Right atrium auricular region (tissue), 2 donors: ENCODE measurements at regions not wholly inside any gene's neighbourhood (a gene's known extent, or its start where the extent isn't known, plus 50 kb on each side); places are given as distances from the start of the nearest gene placed in this dataset.

ENCODE experiments used
- DNase-seq: peaks from one replicate; pipeline ENCODE4 v3.0.0-alpha.2; 2019; ENCODE audit warnings: low spot score
- H3K27ac ChIP-seq, 2 donors: fragments of 200-600 bp; sonication (generic); 1 replicate in 1 of 2; 2 replicates in 1 of 2; pipeline ENCODE4 v1.5.1; 2016 to 2019
- H3K27me3 ChIP-seq, 2 donors: fragments of 200-600 bp; sonication (generic); one replicate each; pipeline versions ENCODE4 v1.5.1 to v1.6.0; 2017 to 2019
- H3K36me3 ChIP-seq: fragments of 200-600 bp; sonication (generic); one replicate; pipeline ENCODE4 v1.5.1; 2016
- H3K4me1 ChIP-seq, 2 donors: fragments of 200-600 bp; sonication (generic); one replicate each; pipeline versions ENCODE4 v1.5.1 to v1.6.0; 2017 to 2019
- H3K4me3 ChIP-seq, 2 donors: fragments of 200-600 bp; sonication (generic); 1 replicate in 1 of 2; 2 replicates in 1 of 2; pipeline ENCODE4 v1.5.1; 2017 to 2019; ENCODE audit warnings: mild to moderate bottlenecking in 1 of 2, moderate library complexity in 1 of 2
- H3K9me3 ChIP-seq, 2 donors: fragments of 200-600 bp; sonication (generic); one replicate each; pipeline ENCODE4 v1.5.1; 2019
- TF ChIP-seq, protein P1 (sequence below), 2 donors: fragments of 200-600 bp; sonication (generic); IDR thresholded peaks; one replicate each; pipeline ENCODE4 v1.5.1; 2019; ENCODE audit warnings: antibody characterized with exemption in 2 of 2

DNA sequence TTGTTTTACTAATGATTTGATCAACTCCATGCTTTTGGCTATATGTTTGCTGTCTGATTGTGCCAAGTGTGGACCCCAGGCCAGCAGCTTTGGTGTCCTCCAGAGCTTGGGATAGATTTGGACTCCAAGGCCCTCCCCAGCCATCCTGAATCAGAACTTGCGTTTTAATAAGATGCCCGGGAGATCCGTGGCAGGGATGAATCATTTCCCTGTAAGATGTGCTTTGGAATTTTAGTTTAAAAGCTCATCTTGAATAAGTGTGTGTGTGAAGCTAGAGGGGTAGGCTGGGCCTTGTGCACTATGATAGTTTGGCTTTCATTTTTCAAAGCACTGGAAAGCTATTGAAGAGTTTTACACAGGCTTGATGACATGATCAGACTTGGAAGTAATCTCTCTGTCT is 66.2 kb upstream of the SDK1 start:
- H3K4me1 ChIP-seq, result peaks cover 0 to 6% of the 10 kb centered on the region in 2 donors
- H3K27ac ChIP-seq, result no peak overlapping the region
- DNase-seq, result no peak
- no peak overlapping the region for H3K4me3 ChIP-seq
- no peaks in the 10 kb centered on the region for H3K36me3 ChIP-seq
- TF ChIP-seq, protein P1, sequence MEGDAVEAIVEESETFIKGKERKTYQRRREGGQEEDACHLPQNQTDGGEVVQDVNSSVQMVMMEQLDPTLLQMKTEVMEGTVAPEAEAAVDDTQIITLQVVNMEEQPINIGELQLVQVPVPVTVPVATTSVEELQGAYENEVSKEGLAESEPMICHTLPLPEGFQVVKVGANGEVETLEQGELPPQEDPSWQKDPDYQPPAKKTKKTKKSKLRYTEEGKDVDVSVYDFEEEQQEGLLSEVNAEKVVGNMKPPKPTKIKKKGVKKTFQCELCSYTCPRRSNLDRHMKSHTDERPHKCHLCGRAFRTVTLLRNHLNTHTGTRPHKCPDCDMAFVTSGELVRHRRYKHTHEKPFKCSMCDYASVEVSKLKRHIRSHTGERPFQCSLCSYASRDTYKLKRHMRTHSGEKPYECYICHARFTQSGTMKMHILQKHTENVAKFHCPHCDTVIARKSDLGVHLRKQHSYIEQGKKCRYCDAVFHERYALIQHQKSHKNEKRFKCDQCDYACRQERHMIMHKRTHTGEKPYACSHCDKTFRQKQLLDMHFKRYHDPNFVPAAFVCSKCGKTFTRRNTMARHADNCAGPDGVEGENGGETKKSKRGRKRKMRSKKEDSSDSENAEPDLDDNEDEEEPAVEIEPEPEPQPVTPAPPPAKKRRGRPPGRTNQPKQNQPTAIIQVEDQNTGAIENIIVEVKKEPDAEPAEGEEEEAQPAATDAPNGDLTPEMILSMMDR (IDR thresholded peaks at IDR 0.05), result no peak
- peaks cover 0 to 11% of the 10 kb centered on the region in 2 donors for H3K9me3 ChIP-seq
- H3K27me3 ChIP-seq, result no peaks in the 10 kb centered on the region

DNA sequence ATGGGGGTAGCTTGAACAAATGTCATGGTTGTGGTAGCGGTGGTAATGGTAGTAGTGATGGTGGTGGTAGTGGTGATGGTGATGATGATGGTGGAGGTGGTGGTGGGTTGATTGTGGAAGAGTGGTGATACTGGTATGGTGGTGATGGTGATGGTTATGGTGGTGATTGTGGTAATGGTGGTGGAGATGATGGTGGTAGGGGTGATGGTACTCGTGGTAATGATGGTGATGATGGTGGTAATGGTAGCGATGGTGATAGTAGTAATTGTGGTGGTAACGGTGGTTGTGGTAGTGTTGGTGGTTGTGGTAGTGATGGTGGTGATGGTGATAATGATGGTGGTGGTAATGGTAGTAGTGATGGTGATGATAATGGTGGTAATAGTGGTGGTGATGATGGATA is 65.7 kb upstream of the SDK1 start:
- H3K4me3 ChIP-seq, result no peak overlapping the region
- H3K4me1 ChIP-seq, result peaks cover 0 to 6% of the 10 kb centered on the region in 2 donors
- peaks cover 0 to 11% of the 10 kb centered on the region in 2 donors for H3K9me3 ChIP-seq
- DNase-seq, result no peak
- H3K36me3 ChIP-seq, result no peaks in the 10 kb centered on the region
- no peaks in the 10 kb centered on the region for H3K27me3 ChIP-seq
- TF ChIP-seq, protein P1 (IDR thresholded peaks at IDR 0.05), result no peak
- H3K27ac ChIP-seq, result no peak overlapping the region

- Histone ChIP-seq H3K9me3 (peaks cover 0 to 11% of the 10 kb centered on the region in 2 donors), H3K36me3 (no peaks in the 10 kb centered on the region), H3K27me3 (no peaks in the 10 kb centered on the region), H3K4me3 (no peak overlapping the region), H3K4me1 (peaks cover 0 to 6% of the 10 kb centered on the region in 2 donors), H3K27ac (no peak overlapping the region)
- TF ChIP-seq, protein P1 (IDR thresholded peaks at IDR 0.05), result no peak
- DNase-seq, result no peak
These were observed 64.8 kb upstream of the SDK1 start for GRCh38 chr7:3236268-3236667.

DNA sequence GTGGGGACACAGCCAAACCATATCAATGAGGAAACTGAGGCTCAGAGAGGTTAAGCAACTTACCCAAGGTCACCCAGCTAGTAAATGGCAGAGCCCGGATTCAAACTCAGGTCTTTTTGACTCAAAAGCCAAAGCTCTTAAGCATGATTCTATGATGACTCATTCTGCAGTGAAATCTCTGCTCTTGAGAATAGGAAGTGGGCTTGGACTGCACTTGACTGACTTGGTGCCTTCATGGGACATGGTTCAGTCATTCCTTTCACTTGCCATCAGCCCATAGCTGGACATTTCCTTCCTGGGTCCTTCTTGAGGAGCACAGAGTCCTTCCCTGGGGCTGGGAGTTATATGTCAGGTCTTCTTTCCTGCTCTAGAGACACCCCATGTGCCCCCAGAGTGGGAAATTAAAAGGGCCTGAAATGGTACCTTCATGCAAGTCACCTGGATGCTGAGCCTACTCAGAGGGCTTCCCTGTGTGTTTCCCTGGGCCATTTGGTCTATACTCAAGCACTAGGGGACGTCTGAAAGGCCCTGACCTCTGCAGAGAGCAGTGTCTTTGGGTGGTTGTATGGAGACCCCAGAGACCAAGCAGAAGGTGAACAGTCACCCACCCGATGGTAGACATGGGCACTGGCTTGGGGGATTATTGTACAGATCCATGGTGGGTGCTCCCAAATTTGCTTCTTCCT is 62.4 kb upstream of the SDK1 start:
- H3K27ac ChIP-seq, result no peak overlapping the region
- H3K4me3 ChIP-seq, result no peak overlapping the region
- H3K36me3 ChIP-seq, result no peaks in the 10 kb centered on the region
- TF ChIP-seq, protein P1 (IDR thresholded peaks at IDR 0.05), result no peak
- no peaks in the 10 kb centered on the region for H3K27me3 ChIP-seq
- peaks cover 0 to 11% of the 10 kb centered on the region in 2 donors for H3K9me3 ChIP-seq
- H3K4me1 ChIP-seq, result peaks cover 0 to under 1% of the 10 kb centered on the region in 2 donors
- no peak for DNase-seq

- Histone ChIP-seq H3K4me1 (no peaks in the 10 kb centered on the region), H3K4me3 (no peak overlapping the region), H3K27ac (no peak overlapping the region), H3K36me3 (no peaks in the 10 kb centered on the region), H3K27me3 (no peaks in the 10 kb centered on the region), H3K9me3 (peaks cover 0 to 11% of the 10 kb centered on the region in 2 donors)
- TF ChIP-seq, protein P1 (IDR thresholded peaks at IDR 0.05), result no peak
- no peak for DNase-seq
These were observed 61.8 kb upstream of the SDK1 start for GRCh38 chr7:3239291-3239691.
